ENCODE measurements at regions not wholly inside any gene's neighbourhood (a gene's known extent, or its start where the extent isn't known, plus 50 kb on each side); places are given as distances from the start of the nearest gene placed in this dataset.

- no peak for ATAC-seq
- TF ChIP-seq CSDC2 (CRISPR knock-in tag; IDR thresholded peaks at IDR 0.05) (no peak), TSHZ2 (CRISPR knock-in tag; IDR thresholded peaks at IDR 0.05) (no peak), POU6F1 (CRISPR knock-in tag; IDR thresholded peaks at IDR 0.05; ENCODE audit: borderline replicate concordance, low read depth) (no peak), RARB (CRISPR knock-in tag; IDR thresholded peaks at IDR 0.05) (no peak), ISL1 (CRISPR knock-in tag; IDR thresholded peaks at IDR 0.05) (no peak), GLIS3 (CRISPR knock-in tag; IDR thresholded peaks at IDR 0.05) (no peak), ZFP30 (CRISPR knock-in tag; IDR thresholded peaks at IDR 0.05) (no peak), ZNF8 (CRISPR knock-in tag; IDR thresholded peaks at IDR 0.05) (no peak), TCF4 (CRISPR knock-in tag; IDR thresholded peaks at IDR 0.05; ENCODE audit: borderline replicate concordance) (no peak), TOX (CRISPR knock-in tag; IDR thresholded peaks at IDR 0.05; ENCODE audit: borderline replicate concordance) (no peak), CSRNP3 (CRISPR knock-in tag; IDR thresholded peaks at IDR 0.05) (no peak)
Measured at GRCh38 chr2:239693761-239694415, 293.1 kb upstream of the HDAC4 start.

GRCh38 chr2:239693330-239693729 lies 292.5 kb upstream of the HDAC4 start:
- no peak for TF ChIP-seq TCF4 (CRISPR knock-in tag; IDR thresholded peaks at IDR 0.05; ENCODE audit: borderline replicate concordance)
- TF ChIP-seq RARB (CRISPR knock-in tag; IDR thresholded peaks at IDR 0.05) = no peak
- no peak for TF ChIP-seq CSDC2 (CRISPR knock-in tag; IDR thresholded peaks at IDR 0.05)
- TF ChIP-seq TSHZ2 (CRISPR knock-in tag; IDR thresholded peaks at IDR 0.05) = no peak
- no peak for TF ChIP-seq ZNF565 (CRISPR knock-in tag; conservative IDR thresholded peaks at IDR 0.05; ENCODE audit: low read depth)
- TF ChIP-seq ZNF8 (CRISPR knock-in tag; IDR thresholded peaks at IDR 0.05) = no peak
- TF ChIP-seq ZC3H10 (CRISPR knock-in tag; IDR thresholded peaks at IDR 0.05) = no peak
- no peak for TF ChIP-seq CREB5 (CRISPR knock-in tag; IDR thresholded peaks at IDR 0.05; ENCODE audit: low read depth)
- TF ChIP-seq ZNF70 (CRISPR knock-in tag; IDR thresholded peaks at IDR 0.05) = no peak
- TF ChIP-seq SNAI2 (CRISPR knock-in tag; IDR thresholded peaks at IDR 0.05) = no peak
- no peak for TF ChIP-seq GLIS3 (CRISPR knock-in tag; IDR thresholded peaks at IDR 0.05)
- TF ChIP-seq ZFP30 (CRISPR knock-in tag; IDR thresholded peaks at IDR 0.05) = no peak
- no peak for ATAC-seq

GRCh38 chr2:239692919-239693318 lies 292.1 kb upstream of the HDAC4 start:
- TF ChIP-seq ARNTL (CRISPR knock-in tag; IDR thresholded peaks at IDR 0.05; ENCODE audit: borderline replicate concordance, low read depth) (no peak), SNAI2 (CRISPR knock-in tag; IDR thresholded peaks at IDR 0.05) (no peak), PPARA (CRISPR knock-in tag; IDR thresholded peaks at IDR 0.05; ENCODE audit: borderline replicate concordance) (no peak), BACH2 (CRISPR knock-in tag; IDR thresholded peaks at IDR 0.05; ENCODE audit: borderline replicate concordance) (no peak), ZFP3 (CRISPR knock-in tag; IDR thresholded peaks at IDR 0.05) (no peak), ZFP30 (CRISPR knock-in tag; IDR thresholded peaks at IDR 0.05) (no peak), TOX (CRISPR knock-in tag; IDR thresholded peaks at IDR 0.05; ENCODE audit: borderline replicate concordance) (no peak), ISL1 (CRISPR knock-in tag; IDR thresholded peaks at IDR 0.05) (no peak), ZNF70 (CRISPR knock-in tag; IDR thresholded peaks at IDR 0.05) (no peak), GLIS3 (CRISPR knock-in tag; IDR thresholded peaks at IDR 0.05) (no peak), OSR1 (CRISPR knock-in tag; IDR thresholded peaks at IDR 0.05) (no peak), CSDC2 (CRISPR knock-in tag; IDR thresholded peaks at IDR 0.05) (no peak), RARB (CRISPR knock-in tag; IDR thresholded peaks at IDR 0.05) (no peak), CREB5 (CRISPR knock-in tag; IDR thresholded peaks at IDR 0.05; ENCODE audit: low read depth) (no peak)
- no peak for ATAC-seq
